Chondrocyte (in vitro differentiated cells): ENCODE measurements at regions not wholly inside any gene's neighbourhood (a gene's known extent, or its start where the extent isn't known, plus 50 kb on each side); places are given as distances from the start of the nearest gene placed in this dataset.

ENCODE experiments used
- DNase-seq: peaks from one replicate; pipeline ENCODE4 v3.0.0; 2021; ENCODE audit warnings: mixed read lengths, low spot score
- H3K27ac Mint-ChIP-seq: one replicate; pipeline ENCODE4 v1.8.0; 2021; ENCODE audit warnings: mild to moderate bottlenecking, moderate library complexity, mixed read lengths; ENCODE audit not compliant: unreplicated experiment
- H3K27me3 Mint-ChIP-seq: 2 replicates; pipeline ENCODE4 v1.8.0; 2021; ENCODE audit warnings: low read depth, mixed read lengths
- H3K36me3 Mint-ChIP-seq: 2 replicates; pipeline ENCODE4 v1.8.0; 2021; ENCODE audit warnings: low read depth, mixed read lengths
- H3K4me1 Mint-ChIP-seq: 2 replicates; pipeline ENCODE4 v1.8.0; 2021; ENCODE audit warnings: low read depth, mild to moderate bottlenecking, mixed read lengths
- H3K4me3 Mint-ChIP-seq: one replicate; pipeline ENCODE4 v1.8.0; 2021; ENCODE audit warnings: mild to moderate bottlenecking, moderate library complexity, mixed read lengths; ENCODE audit not compliant: unreplicated experiment
- H3K9me3 Mint-ChIP-seq: 2 replicates; pipeline ENCODE4 v1.8.0; 2021; ENCODE audit warnings: low read depth, mixed read lengths
- TF ChIP-seq, protein P1 (sequence below): fragments of 200-600 bp; sonication (generic); IDR thresholded peaks from 2 replicates; pipeline ENCODE4 v1.5.0; 2021; ENCODE audit warnings: antibody characterized with exemption, mild to moderate bottlenecking, moderate library complexity

DNA sequence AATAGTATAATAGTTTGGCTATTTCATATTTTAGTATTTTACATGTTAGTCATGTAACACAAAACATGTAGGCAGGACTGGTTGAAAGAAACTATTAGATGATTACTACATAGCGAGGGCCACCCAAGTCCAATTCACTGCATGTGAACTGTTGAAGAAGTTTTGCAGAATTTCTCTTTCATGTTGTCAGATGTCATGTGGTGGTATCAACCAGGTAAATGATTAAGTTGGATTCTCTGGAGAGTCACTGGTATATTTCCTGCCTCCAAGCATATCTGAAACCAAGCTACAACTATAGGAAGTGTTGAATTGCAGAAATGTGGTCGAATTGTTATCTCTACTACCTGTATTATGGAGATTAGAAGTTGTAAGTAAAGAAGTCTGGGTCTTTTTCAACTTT, 137.8 kb upstream of the DPYD start:
- Mint-ChIP-seq H3K27ac (no peak overlapping the region), H3K27me3 (no peaks in the 10 kb centered on the region), H3K4me3 (no peak overlapping the region), H3K9me3 (no peaks in the 10 kb centered on the region), H3K36me3 (no peaks in the 10 kb centered on the region), H3K4me1 (peaks cover 7% of the 10 kb centered on the region)
- TF ChIP-seq, protein P1, sequence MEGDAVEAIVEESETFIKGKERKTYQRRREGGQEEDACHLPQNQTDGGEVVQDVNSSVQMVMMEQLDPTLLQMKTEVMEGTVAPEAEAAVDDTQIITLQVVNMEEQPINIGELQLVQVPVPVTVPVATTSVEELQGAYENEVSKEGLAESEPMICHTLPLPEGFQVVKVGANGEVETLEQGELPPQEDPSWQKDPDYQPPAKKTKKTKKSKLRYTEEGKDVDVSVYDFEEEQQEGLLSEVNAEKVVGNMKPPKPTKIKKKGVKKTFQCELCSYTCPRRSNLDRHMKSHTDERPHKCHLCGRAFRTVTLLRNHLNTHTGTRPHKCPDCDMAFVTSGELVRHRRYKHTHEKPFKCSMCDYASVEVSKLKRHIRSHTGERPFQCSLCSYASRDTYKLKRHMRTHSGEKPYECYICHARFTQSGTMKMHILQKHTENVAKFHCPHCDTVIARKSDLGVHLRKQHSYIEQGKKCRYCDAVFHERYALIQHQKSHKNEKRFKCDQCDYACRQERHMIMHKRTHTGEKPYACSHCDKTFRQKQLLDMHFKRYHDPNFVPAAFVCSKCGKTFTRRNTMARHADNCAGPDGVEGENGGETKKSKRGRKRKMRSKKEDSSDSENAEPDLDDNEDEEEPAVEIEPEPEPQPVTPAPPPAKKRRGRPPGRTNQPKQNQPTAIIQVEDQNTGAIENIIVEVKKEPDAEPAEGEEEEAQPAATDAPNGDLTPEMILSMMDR, result no peak
- DNase-seq, result no peak

GRCh38 chr1:98057236-98057910, 136.5 kb upstream of the DPYD start:
- Mint-ChIP-seq H3K4me1 (peaks cover 20% of the 10 kb centered on the region), H3K27me3 (no peaks in the 10 kb centered on the region), H3K9me3 (no peaks in the 10 kb centered on the region), H3K27ac (no peak overlapping the region), H3K36me3 (no peaks in the 10 kb centered on the region), H3K4me3 (no peak overlapping the region)
- TF ChIP-seq, protein P1, result no peak
- no peak for DNase-seq

GRCh38 chr1:98056781-98057180, 135.9 kb upstream of the DPYD start:
- Mint-ChIP-seq H3K4me1 (peaks cover 21% of the 10 kb centered on the region), H3K36me3 (no peaks in the 10 kb centered on the region), H3K9me3 (no peaks in the 10 kb centered on the region), H3K27ac (no peak overlapping the region), H3K4me3 (no peak overlapping the region), H3K27me3 (no peaks in the 10 kb centered on the region)
- no peak for DNase-seq
- TF ChIP-seq, protein P1, result no peak

GRCh38 chr1:98055457-98055856, 134.6 kb upstream of the DPYD start:
- Mint-ChIP-seq H3K4me1 (peaks cover 21% of the 10 kb centered on the region), H3K4me3 (no peak overlapping the region), H3K36me3 (no peaks in the 10 kb centered on the region), H3K27me3 (no peaks in the 10 kb centered on the region), H3K27ac (no peak overlapping the region), H3K9me3 (no peaks in the 10 kb centered on the region)
- no peak for DNase-seq
- TF ChIP-seq, protein P1, result no peak

DNA sequence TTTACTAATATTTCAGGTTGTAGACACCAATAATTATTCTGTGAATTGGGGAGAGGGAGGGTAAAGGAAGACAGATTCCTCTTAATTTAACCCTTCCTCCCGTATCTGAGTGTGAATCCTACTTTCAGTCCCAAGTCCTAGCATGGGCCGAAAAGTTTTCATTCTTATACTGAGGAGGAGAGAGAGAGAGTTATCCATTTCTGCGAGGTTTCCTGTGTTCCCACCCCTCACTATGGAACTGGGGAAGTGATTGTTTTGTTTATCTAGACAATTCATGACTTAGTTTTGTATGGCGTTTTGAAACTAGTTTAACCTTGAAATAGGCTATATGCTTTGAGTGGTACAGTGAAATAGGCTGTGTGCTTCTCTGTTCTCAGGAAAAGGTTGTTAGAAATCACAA, 134.0 kb upstream of the DPYD start:
- no peak for DNase-seq
- Mint-ChIP-seq H3K27me3 (peaks cover 4% of the 10 kb centered on the region), H3K27ac (no peak overlapping the region), H3K4me3 (peak overlapping the region; percentile 84), H3K36me3 (no peaks in the 10 kb centered on the region), H3K9me3 (no peaks in the 10 kb centered on the region), H3K4me1 (peaks cover 21% of the 10 kb centered on the region)
- TF ChIP-seq, protein P1, result no peak
